IPS-18c (cell line): ENCODE measurements at regions not wholly inside any gene's neighbourhood (a gene's known extent, or its start where the extent isn't known, plus 50 kb on each side); places are given as distances from the start of the nearest gene placed in this dataset.
A peak's percentile ranks its signal among the peaks of the same experiment; 100 is the strongest.

Source experiments
- H3K4me3 ChIP-seq: 2 replicates; pipeline ENCODE4 v1.7.0; 2013; ENCODE audit warnings: low read depth, mild to moderate bottlenecking, low read length, moderate library complexity; ENCODE audit not compliant: insufficient read depth
- H3K9me3 ChIP-seq: one replicate; pipeline ENCODE4 v1.6.1; 2013; ENCODE audit warnings: mild to moderate bottlenecking, low read length, moderate library complexity; ENCODE audit not compliant: control insufficient read depth, insufficient read depth

- H3K9me3 ChIP-seq = no peaks in the 10 kb centered on the region
- no peak overlapping the region for H3K4me3 ChIP-seq
Observed at GRCh38 chr13:27014406-27015359, 156.9 kb downstream of the USP12 start.

GRCh38 chr13:27012482-27013197 lies 159.0 kb downstream of the USP12 start:
- H3K4me3 ChIP-seq = no peak overlapping the region
- H3K9me3 ChIP-seq = no peaks in the 10 kb centered on the region

GRCh38 chr13:27011661-27012060 lies 159.9 kb downstream of the USP12 start:
- Histone ChIP-seq H3K4me3 (no peak overlapping the region), H3K9me3 (no peaks in the 10 kb centered on the region)

- Histone ChIP-seq H3K4me3 (no peak overlapping the region), H3K9me3 (no peaks in the 10 kb centered on the region)
Observed at GRCh38 chr13:27008733-27009132, 162.9 kb downstream of the USP12 start.

GRCh38 chr13:27007166-27007565 lies 164.4 kb downstream of the USP12 start:
- peak overlapping the region; percentile 55; the same call in 1 of the 2 replicates for H3K4me3 ChIP-seq
- no peaks in the 10 kb centered on the region for H3K9me3 ChIP-seq

GRCh38 chr13:27006519-27007161 lies 165.0 kb downstream of the USP12 start:
- H3K9me3 ChIP-seq = no peaks in the 10 kb centered on the region
- H3K4me3 ChIP-seq = peak overlapping the region; percentile 55

GRCh38 chr13:27005976-27006518 lies 165.6 kb downstream of the USP12 start:
- Histone ChIP-seq H3K4me3 (no peak overlapping the region), H3K9me3 (no peaks in the 10 kb centered on the region)

- Histone ChIP-seq H3K9me3 (no peaks in the 10 kb centered on the region), H3K4me3 (no peak overlapping the region)
Observed at GRCh38 chr13:27005556-27005955, 166.1 kb downstream of the USP12 start.

GRCh38 chr13:27004866-27005265 lies 166.7 kb downstream of the USP12 start:
- no peaks in the 10 kb centered on the region for H3K9me3 ChIP-seq

GRCh38 chr13:27004326-27004725 lies 167.3 kb downstream of the USP12 start:
- Histone ChIP-seq H3K9me3 (no peaks in the 10 kb centered on the region), H3K4me3 (no peak overlapping the region)

More at GRCh38 chr13:27004866-27005265, 166.7 kb downstream of the USP12 start:
- no peak overlapping the region for H3K4me3 ChIP-seq

- H3K4me3 ChIP-seq = no peak overlapping the region
Observed at GRCh38 chr13:27001705-27002104, 169.9 kb downstream of the USP12 start.

GRCh38 chr13:27000686-27001085 lies 170.9 kb downstream of the USP12 start:
- H3K9me3 ChIP-seq = no peaks in the 10 kb centered on the region
- no peak overlapping the region for H3K4me3 ChIP-seq

More at GRCh38 chr13:27001705-27002104, 169.9 kb downstream of the USP12 start:
- no peaks in the 10 kb centered on the region for H3K9me3 ChIP-seq

- Histone ChIP-seq H3K4me3 (no peak overlapping the region), H3K9me3 (no peaks in the 10 kb centered on the region)
Observed at GRCh38 chr13:26999499-26999898, 172.1 kb downstream of the USP12 start.

- H3K9me3 ChIP-seq = no peaks in the 10 kb centered on the region
- no peak overlapping the region for H3K4me3 ChIP-seq
Observed at GRCh38 chr13:26998292-26998691, 173.3 kb downstream of the USP12 start.

- Histone ChIP-seq H3K9me3 (no peaks in the 10 kb centered on the region), H3K4me3 (no peak overlapping the region)
Observed at GRCh38 chr13:26996965-26997752, 174.5 kb downstream of the USP12 start.

- H3K9me3 ChIP-seq = no peaks in the 10 kb centered on the region
- H3K4me3 ChIP-seq = no peak overlapping the region
Observed at GRCh38 chr13:26995159-26995558, 176.5 kb downstream of the USP12 start.

- H3K4me3 ChIP-seq = no peak overlapping the region
- H3K9me3 ChIP-seq = no peaks in the 10 kb centered on the region
Observed at GRCh38 chr13:26993780-26994179, 177.8 kb downstream of the USP12 start.
